GM12878 (cell line): ENCODE measurements at regions not wholly inside any gene's neighbourhood (a gene's known extent, or its start where the extent isn't known, plus 50 kb on each side); places are given as distances from the start of the nearest gene placed in this dataset.

Source experiments
- BCLAF1 ChIP-seq: fragments of 450-650 bp; IDR thresholded peaks from 2 replicates; pipeline ENCODE4 v1.6.1; 2017; ENCODE audit warnings: antibody characterized with exemption, mild to moderate bottlenecking, moderate library complexity
- CTCF ChIP-seq, 3 experiments: IDR thresholded peaks in 2 of 3; conservative IDR thresholded peaks in 1 of 3; 2 replicates each; pipeline ENCODE4 v1.5.1; 2011; ENCODE audit warnings: low read depth in 3 of 3, low read length in 3 of 3, mild to moderate bottlenecking in 3 of 3, control low read depth in 2 of 3, moderate library complexity in 2 of 3, inconsistent platforms in 1 of 3, mixed read lengths in 1 of 3; ENCODE audit not compliant: control insufficient read depth in 2 of 3, insufficient read depth in 1 of 3; ENCODE audit errors: extremely low read depth in 1 of 3
- HDGF ChIP-seq: fragments of 450-650 bp; IDR thresholded peaks from 2 replicates; pipeline ENCODE4 v1.6.1; 2016; ENCODE audit warnings: antibody characterized with exemption
- IRF3 ChIP-seq: fragments of 450-650 bp; IDR thresholded peaks from 2 replicates; pipeline ENCODE4 v1.6.1; 2014; ENCODE audit warnings: mild to moderate bottlenecking
- KAT2A ChIP-seq: conservative IDR thresholded peaks from 2 replicates; pipeline ENCODE4 v1.6.1; 2011; ENCODE audit warnings: low read depth, low read length; ENCODE audit not compliant: control insufficient read depth
- MEF2A ChIP-seq: IDR thresholded peaks from 2 replicates; pipeline ENCODE4 v1.6.1; 2011; ENCODE audit warnings: low read depth, mild to moderate bottlenecking, low read length, moderate library complexity; ENCODE audit not compliant: insufficient read depth
- MYC ChIP-seq: IDR thresholded peaks from 2 replicates; pipeline ENCODE4 v1.6.1; 2011; ENCODE audit warnings: mild to moderate bottlenecking, low read length, moderate library complexity, inconsistent platforms; ENCODE audit not compliant: insufficient read depth, insufficient replicate concordance, insufficient read length, severe bottlenecking
- NR2C1 ChIP-seq: fragments of 450-650 bp; IDR thresholded peaks from 2 replicates; pipeline ENCODE4 v1.6.1; 2017; ENCODE audit warnings: antibody characterized with exemption, mild to moderate bottlenecking, moderate library complexity
- POLR2AphosphoS5 ChIP-seq: IDR thresholded peaks from 2 replicates; pipeline ENCODE4 v1.6.1; 2011; ENCODE audit warnings: mild to moderate bottlenecking, low read length, inconsistent platforms
- ZBTB11 ChIP-seq: fragments of 450-650 bp; formaldehyde crosslinking; IDR thresholded peaks from 2 replicates; pipeline ENCODE4 v1.5.0; 2022; ENCODE audit warnings: mild to moderate bottlenecking, missing genetic modification characterization
- ZNF274 ChIP-seq: IDR thresholded peaks from one replicate; pipeline ENCODE4 v1.8.0; 2011; ENCODE audit not compliant: insufficient read length, insufficient read depth

- TF ChIP-seq HDGF, result no peak
- no peak for TF ChIP-seq MEF2A
- TF ChIP-seq CTCF (IDR thresholded peaks at IDR 0.05 in 2 of 3, conservative IDR thresholded peaks at IDR 0.05 in 1 of 3; ENCODE audit: control insufficient read depth in 2 of 3, extremely low read depth in 1 of 3, insufficient read depth in 1 of 3, low read depth in 3 of 3, low read length in 3 of 3), result no peak
- TF ChIP-seq ZBTB11 (CRISPR knock-in tag), result no peak
- TF ChIP-seq KAT2A, result no peak
- TF ChIP-seq ZNF274, result no peak
- TF ChIP-seq BCLAF1, result no peak
- no peak for TF ChIP-seq NR2C1
- no peak for TF ChIP-seq MYC
- no peak for TF ChIP-seq POLR2AphosphoS5
- TF ChIP-seq IRF3, result no peak
Observed at GRCh38 chr3:18716821-18717220, 291.7 kb upstream of the SATB1 start (continued).
